Thymus (tissue), 11 donors: ENCODE measurements at regions not wholly inside any gene's neighbourhood (a gene's known extent, or its start where the extent isn't known, plus 50 kb on each side); places are given as distances from the start of the nearest gene placed in this dataset.

ENCODE experiments used
- DNase-seq, 9 donors: peaks; one replicate each; pipeline ENCODE4 v3.0.0-alpha.2; 2013; ENCODE audit warnings: low spot score in 9 of 9, low read depth in 6 of 9, missing footprints in 1 of 9
- H3K27ac ChIP-seq, 2 donors: one replicate each; pipeline ENCODE4 v1.5.1; 2013; ENCODE audit warnings: control low read depth in 1 of 2, low read depth in 1 of 2, low read length in 1 of 2, mild to moderate bottlenecking in 1 of 2, moderate library complexity in 1 of 2
- H3K27me3 ChIP-seq, 2 donors: one replicate each; pipeline ENCODE4 v1.5.1; 2013; ENCODE audit warnings: low read length in 1 of 2; ENCODE audit not compliant: control insufficient read depth in 2 of 2, insufficient read depth in 1 of 2
- H3K36me3 ChIP-seq, 2 donors: one replicate each; pipeline ENCODE4 v1.5.1; 2013; ENCODE audit warnings: low read length in 1 of 2, mild to moderate bottlenecking in 1 of 2, moderate library complexity in 1 of 2; ENCODE audit not compliant: control insufficient read depth in 2 of 2, insufficient read depth in 2 of 2
- H3K4me1 ChIP-seq, 2 donors: one replicate each; pipeline ENCODE4 v1.5.1; 2013; ENCODE audit warnings: low read length in 2 of 2; ENCODE audit not compliant: control insufficient read depth in 2 of 2, insufficient read depth in 2 of 2
- H3K4me3 ChIP-seq, 2 donors: one replicate each; pipeline ENCODE4 v1.5.1; 2013; ENCODE audit warnings: low read length in 2 of 2, control low read depth in 1 of 2, mild to moderate bottlenecking in 1 of 2
- H3K9me3 ChIP-seq, 2 donors: one replicate each; pipeline ENCODE4 v1.5.1; 2013; ENCODE audit warnings: low read length in 1 of 2, mild to moderate bottlenecking in 1 of 2; ENCODE audit not compliant: control insufficient read depth in 2 of 2, insufficient read depth in 1 of 2
- WGBS: extraction: QIAGEN DNeasy Blood & Tissue Kit; methylation state at CpG from one replicate; pipeline ENCODE4 v1.1.7; 2013; 5-methylcytosine and 5-hydroxymethylcytosine counted together
- donor health status: healthy.

GRCh38 chr7:156090988-156091387, 278.7 kb upstream of the SHH start:
- no peak overlapping the region for H3K4me3 ChIP-seq
- peaks cover 0 to 16% of the 10 kb centered on the region in 2 donors for H3K27me3 ChIP-seq
- no peaks in the 10 kb centered on the region for H3K36me3 ChIP-seq
- peaks cover 0 to 11% of the 10 kb centered on the region in 2 donors for H3K9me3 ChIP-seq
- H3K27ac ChIP-seq = no peak overlapping the region
- no peak for DNase-seq
- 89% methylated on average over 6 of the region's 6 CpGs for WGBS
- peaks cover 41 to 42% of the 10 kb centered on the region in 2 donors for H3K4me1 ChIP-seq

GRCh38 chr7:156089222-156089621, 277.0 kb upstream of the SHH start:
- no peaks in the 10 kb centered on the region for H3K36me3 ChIP-seq
- peaks cover 0 to 16% of the 10 kb centered on the region in 2 donors for H3K27me3 ChIP-seq
- H3K27ac ChIP-seq = no peak overlapping the region
- peaks cover 0 to 8% of the 10 kb centered on the region in 2 donors for H3K9me3 ChIP-seq
- H3K4me3 ChIP-seq = no peak overlapping the region
- H3K4me1 ChIP-seq = peaks cover 23 to 24% of the 10 kb centered on the region in 2 donors
- WGBS = 94% methylated on average over 11 of the region's 11 CpGs
- no peak for DNase-seq

GRCh38 chr7:156088115-156088514, 275.9 kb upstream of the SHH start:
- peaks cover 0 to 16% of the 10 kb centered on the region in 2 donors for H3K27me3 ChIP-seq
- DNase-seq = no peak
- no peaks in the 10 kb centered on the region for H3K9me3 ChIP-seq
- H3K4me3 ChIP-seq = no peak overlapping the region
- H3K27ac ChIP-seq = no peak overlapping the region
- H3K36me3 ChIP-seq = no peaks in the 10 kb centered on the region
- peaks cover 23% of the 10 kb centered on the region in 2 donors for H3K4me1 ChIP-seq
- WGBS = 98% methylated on average over 1 of the region's 1 CpG

- no peaks in the 10 kb centered on the region for H3K4me1 ChIP-seq
- DNase-seq = no peak
- 76% methylated on average over 21 of the region's 21 CpGs for WGBS
- H3K9me3 ChIP-seq = no peaks in the 10 kb centered on the region
- H3K4me3 ChIP-seq = no peak overlapping the region
- H3K36me3 ChIP-seq = no peaks in the 10 kb centered on the region
- H3K27ac ChIP-seq = no peak overlapping the region
- peaks cover 3 to 23% of the 10 kb centered on the region in 2 donors for H3K27me3 ChIP-seq
Observed at GRCh38 chr7:156082048-156083040, 270.1 kb upstream of the SHH start.

- WGBS = 73% methylated on average over 3 of the region's 3 CpGs
- no peak for DNase-seq
- no peak overlapping the region for H3K4me3 ChIP-seq
- no peaks in the 10 kb centered on the region for H3K4me1 ChIP-seq
- peaks cover 3 to 22% of the 10 kb centered on the region in 2 donors for H3K27me3 ChIP-seq
- H3K36me3 ChIP-seq = no peaks in the 10 kb centered on the region
- no peak overlapping the region for H3K27ac ChIP-seq
- no peaks in the 10 kb centered on the region for H3K9me3 ChIP-seq
Observed at GRCh38 chr7:156080596-156080995, 268.3 kb upstream of the SHH start.

GRCh38 chr7:156080046-156080445, 267.8 kb upstream of the SHH start:
- no peaks in the 10 kb centered on the region for H3K9me3 ChIP-seq
- no peak overlapping the region for H3K27ac ChIP-seq
- peaks cover 3 to 25% of the 10 kb centered on the region in 2 donors for H3K27me3 ChIP-seq
- no peak for DNase-seq
- H3K36me3 ChIP-seq = no peaks in the 10 kb centered on the region
- no peaks in the 10 kb centered on the region for H3K4me1 ChIP-seq
- 77% methylated on average over 11 of the region's 11 CpGs for WGBS
- no peak overlapping the region for H3K4me3 ChIP-seq

- no peak overlapping the region for H3K27ac ChIP-seq
- 89% methylated on average over 15 of the region's 15 CpGs for WGBS
- H3K4me1 ChIP-seq = no peaks in the 10 kb centered on the region
- H3K36me3 ChIP-seq = no peaks in the 10 kb centered on the region
- no peaks in the 10 kb centered on the region for H3K9me3 ChIP-seq
- H3K4me3 ChIP-seq = no peak overlapping the region
- no peak for DNase-seq
- peaks cover 3 to 26% of the 10 kb centered on the region in 2 donors for H3K27me3 ChIP-seq
Observed at GRCh38 chr7:156079156-156079555, 266.9 kb upstream of the SHH start.

GRCh38 chr7:156074982-156075615, 262.8 kb upstream of the SHH start:
- DNase-seq = no peak
- H3K9me3 ChIP-seq = no peaks in the 10 kb centered on the region
- WGBS = 96% methylated on average over 28 of the region's 28 CpGs
- no peak overlapping the region for H3K4me3 ChIP-seq
- peaks cover 3 to 15% of the 10 kb centered on the region in 2 donors for H3K27me3 ChIP-seq
- H3K4me1 ChIP-seq = no peaks in the 10 kb centered on the region
- no peak overlapping the region for H3K27ac ChIP-seq
- no peaks in the 10 kb centered on the region for H3K36me3 ChIP-seq

- Histone ChIP-seq H3K4me3 (no peak overlapping the region), H3K27me3 (peaks cover 3 to 9% of the 10 kb centered on the region in 2 donors), H3K27ac (no peak overlapping the region), H3K9me3 (no peaks in the 10 kb centered on the region), H3K4me1 (no peaks in the 10 kb centered on the region), H3K36me3 (no peaks in the 10 kb centered on the region)
- 91% methylated on average over 11 of the region's 11 CpGs for WGBS
- DNase-seq = no peak
Observed at GRCh38 chr7:156074084-156074483, 261.8 kb upstream of the SHH start.
